BE2C (cell line): ENCODE measurements at regions not wholly inside any gene's neighbourhood (a gene's known extent, or its start where the extent isn't known, plus 50 kb on each side); places are given as distances from the start of the nearest gene placed in this dataset.
"Not testable (repeated sequence)": the region's sequence is repeated elsewhere in the genome, so short reads cannot be mapped to it uniquely, and the experiment has no call there.

Experiments
- DNase-seq: peaks from one replicate; pipeline ENCODE4 v3.0.0-alpha.2; 2020
- H3K27me3 ChIP-seq: fragments of 250-450 bp; sonication (Bioruptor Pico); 2 replicates; pipeline ENCODE4 v1.5.1; 2020; ENCODE audit warnings: mild to moderate bottlenecking
- H3K36me3 ChIP-seq: fragments of 250-450 bp; sonication (Bioruptor Pico); 2 replicates; pipeline ENCODE4 v1.5.1; 2020; ENCODE audit warnings: mild to moderate bottlenecking
- H3K4me1 ChIP-seq: fragments of 250-450 bp; sonication (Bioruptor Pico); 2 replicates; pipeline ENCODE4 v1.5.1; 2020
- H3K4me3 ChIP-seq: 2 replicates; pipeline ENCODE4 v1.5.1; 2011; ENCODE audit warnings: low read depth, low read length
- H3K9me3 ChIP-seq: fragments of 250-450 bp; sonication (Bioruptor Pico); 2 replicates; pipeline ENCODE4 v1.5.1; 2020
- CTCF ChIP-seq: IDR thresholded peaks from 2 replicates; pipeline ENCODE4 v1.5.1; 2012; ENCODE audit warnings: mild to moderate bottlenecking, low read depth, low read length

DNA sequence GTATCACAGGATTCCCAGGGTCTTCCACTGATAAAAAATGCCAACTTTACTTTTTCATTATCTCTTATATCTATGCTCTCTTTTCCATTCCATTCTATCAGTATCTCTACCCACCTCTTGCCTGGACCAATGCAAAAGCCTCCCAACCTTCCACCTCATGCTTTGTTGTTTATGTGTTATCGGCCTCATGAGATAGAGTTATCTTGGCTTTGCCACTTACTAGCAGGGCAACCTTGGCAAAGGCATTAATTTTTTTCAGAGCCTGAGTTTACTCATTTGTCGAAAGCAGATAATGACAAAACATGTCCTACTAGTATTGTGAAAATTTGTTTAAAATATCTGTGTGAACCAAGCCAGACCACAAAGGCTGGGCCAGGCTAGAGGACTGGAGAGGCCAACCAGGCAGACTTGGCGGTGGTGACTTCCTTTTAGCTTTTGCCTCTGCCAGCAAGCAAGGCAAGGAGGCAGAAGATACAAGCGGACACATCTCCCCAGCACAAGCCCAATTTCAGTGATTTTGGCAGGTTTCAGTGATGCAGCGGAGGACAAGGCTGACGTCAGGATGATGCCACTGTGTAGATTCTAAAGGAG lies 106.9 kb downstream of the ADAMTS15 start:
- no peak for DNase-seq
- Histone ChIP-seq H3K36me3 (no peaks in the 10 kb centered on the region), H3K9me3 (no peaks in the 10 kb centered on the region; the same call in 1 of the 2 replicates), H3K4me3 (no peak overlapping the region), H3K4me1 (no peaks in the 10 kb centered on the region), H3K27me3 (no peaks in the 10 kb centered on the region)
- no peak for TF ChIP-seq CTCF

- no peaks in the 10 kb centered on the region for H3K36me3 ChIP-seq
- no peak for DNase-seq
- no peaks in the 10 kb centered on the region for H3K4me1 ChIP-seq
- no peak for TF ChIP-seq CTCF
- no peak overlapping the region for H3K4me3 ChIP-seq
- H3K27me3 ChIP-seq, result no peaks in the 10 kb centered on the region
- H3K9me3 ChIP-seq, result no peaks in the 10 kb centered on the region
Measured at GRCh38 chr11:130560000-130560780, 111.7 kb downstream of the ADAMTS15 start.

DNA sequence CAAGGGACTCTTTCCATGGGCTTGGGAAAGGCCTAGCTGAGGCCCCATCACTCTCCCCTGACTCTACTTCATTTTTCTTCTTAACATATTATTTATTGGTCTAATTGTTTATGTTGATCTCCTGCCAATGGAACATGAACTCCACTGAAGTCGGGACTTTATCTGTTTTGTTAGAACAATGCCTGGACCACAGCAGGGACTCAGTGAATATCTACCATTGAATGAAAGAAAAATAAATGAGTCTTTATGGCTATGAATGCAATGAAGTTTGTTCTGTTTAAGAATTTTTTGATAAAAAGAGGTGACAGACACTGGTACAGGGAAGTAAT lies 112.3 kb downstream of the ADAMTS15 start:
- Histone ChIP-seq H3K27me3 (no peaks in the 10 kb centered on the region), H3K9me3 (no peaks in the 10 kb centered on the region), H3K4me3 (no peak overlapping the region), H3K4me1 (no peaks in the 10 kb centered on the region), H3K36me3 (no peaks in the 10 kb centered on the region)
- TF ChIP-seq CTCF, result no peak
- DNase-seq, result no peak

- Histone ChIP-seq H3K9me3 (no peaks in the 10 kb centered on the region), H3K27me3 (no peaks in the 10 kb centered on the region), H3K4me1 (no peaks in the 10 kb centered on the region), H3K36me3 (no peaks in the 10 kb centered on the region), H3K4me3 (no peak overlapping the region)
- no peak for TF ChIP-seq CTCF
- DNase-seq, result no peak
Measured at GRCh38 chr11:130561441-130561881, 113.0 kb downstream of the ADAMTS15 start.

GRCh38 chr11:130562549-130562948 lies 114.1 kb downstream of the ADAMTS15 start:
- Histone ChIP-seq H3K4me3 (no peak overlapping the region), H3K27me3 (no peaks in the 10 kb centered on the region), H3K4me1 (no peaks in the 10 kb centered on the region), H3K9me3 (no peaks in the 10 kb centered on the region), H3K36me3 (no peaks in the 10 kb centered on the region)
- TF ChIP-seq CTCF, result no peak
- no peak for DNase-seq

GRCh38 chr11:130566360-130566759 lies 117.9 kb downstream of the ADAMTS15 start:
- not testable (repeated sequence) for H3K4me3 ChIP-seq, DNase-seq, H3K9me3 ChIP-seq

More at GRCh38 chr11:130566360-130566759, 117.9 kb downstream of the ADAMTS15 start:
- not testable (repeated sequence) for H3K27me3 ChIP-seq, H3K36me3 ChIP-seq, H3K4me1 ChIP-seq
